SK-N-SH (cell line): ENCODE measurements at regions not wholly inside any gene's neighbourhood (a gene's known extent, or its start where the extent isn't known, plus 50 kb on each side); places are given as distances from the start of the nearest gene placed in this dataset.

Source experiments
- CTCF ChIA-PET: fragments of 300-600, 350-600 bp; formaldehyde crosslinking; extraction: SDS; loops from one replicate; lab custom pipeline; 2021; lab: Yijun Ruan, JAX
- POLR2A ChIA-PET: fragments of 350-600 bp; sonication (Branson Sonifier 250); formaldehyde crosslinking; extraction: SDS; loops from one replicate; lab custom pipeline; 2020; ENCODE audit warnings: antibody characterized with exemption, inconsistent platforms; lab: Yijun Ruan, JAX
- DNase-seq: peaks from one replicate; pipeline ENCODE4 v3.0.0; 2012
- H2AFZ ChIP-seq: fragments of 200-600 bp; sonication (generic); 2 replicates; pipeline ENCODE4 v1.8.1; 2016; ENCODE audit warnings: antibody characterized with exemption, mild to moderate bottlenecking, low read depth
- H3F3A ChIP-seq: fragments of 200-600 bp; sonication (generic); replicated peaks from 2 replicates; pipeline ENCODE3; 2016; ENCODE audit warnings: antibody characterized with exemption, mild to moderate bottlenecking; ENCODE audit not compliant: insufficient read depth
- H3K27ac ChIP-seq, 2 experiments: fragments of 200-500 bp in 1 of 2; fragments of 200-600 bp in 1 of 2; sonication (Bioruptor generic) in 1 of 2; sonication (generic), shearing (Covaris generic) in 1 of 2; 2 replicates each; pipeline versions ENCODE4 v1.5.1 to v1.6.1; 2014 to 2016; ENCODE audit warnings: low read depth in 2 of 2, inconsistent platforms in 1 of 2, low read length in 1 of 2, mild to moderate bottlenecking in 1 of 2, mixed read lengths in 1 of 2
- H3K27me3 ChIP-seq: fragments of 200-600 bp; sonication (generic), shearing (Covaris generic); 2 replicates; pipeline ENCODE4 v1.6.1; 2016; ENCODE audit warnings: mixed run types; ENCODE audit not compliant: insufficient read depth
- H3K36me3 ChIP-seq, 2 experiments: fragments of 200-500 bp in 1 of 2; fragments of 200-600 bp in 1 of 2; sonication (Bioruptor generic) in 1 of 2; sonication (generic) in 1 of 2; replicated peaks in 1 of 2; 2 replicates each; pipeline versions ENCODE3 to v1.5.1; 2014 to 2016; ENCODE audit warnings: low read length in 1 of 2, mild to moderate bottlenecking in 1 of 2; ENCODE audit not compliant: insufficient read depth in 2 of 2, control insufficient read depth in 1 of 2
- H3K4me1 ChIP-seq, 2 experiments: fragments of 200-500 bp in 1 of 2; fragments of 200-600 bp in 1 of 2; sonication (Bioruptor generic) in 1 of 2; sonication (generic), shearing (Covaris generic) in 1 of 2; 2 replicates each; pipeline versions ENCODE4 v1.5.1 to v1.6.1; 2014 to 2016; ENCODE audit warnings: low read depth in 1 of 2, low read length in 1 of 2, mixed run types in 1 of 2; ENCODE audit not compliant: insufficient read depth in 2 of 2, control insufficient read depth in 1 of 2
- H3K4me2 ChIP-seq: fragments of 200-600 bp; sonication (generic), shearing (Covaris generic); 2 replicates; pipeline ENCODE4 v1.6.1; 2017; ENCODE audit warnings: mixed run types
- H3K4me3 ChIP-seq, 2 experiments: fragments of 200-500 bp in 1 of 2; fragments of 200-600 bp in 1 of 2; sonication (Bioruptor generic) in 1 of 2; sonication (generic), shearing (Covaris generic) in 1 of 2; 2 replicates each; pipeline versions ENCODE4 v1.5.1 to v1.8.1; 2014 to 2016; ENCODE audit warnings: low read depth in 2 of 2, inconsistent platforms in 1 of 2, low read length in 1 of 2, mild to moderate bottlenecking in 1 of 2, mixed read lengths in 1 of 2, moderate library complexity in 1 of 2
- H3K79me2 ChIP-seq: fragments of 200-600 bp; sonication (generic); 2 replicates; pipeline ENCODE4 v1.8.1; 2017; ENCODE audit warnings: mild to moderate bottlenecking; ENCODE audit not compliant: insufficient read depth
- H3K9ac ChIP-seq: fragments of 200-600 bp; sonication (generic); 2 replicates; pipeline ENCODE4 v1.6.1; 2017; ENCODE audit warnings: mixed run types
- H3K9me2 ChIP-seq: fragments of 200-600 bp; sonication (generic); 2 replicates; pipeline ENCODE4 v1.6.1; 2017; ENCODE audit warnings: mixed run types
- H3K9me3 ChIP-seq: fragments of 200-600 bp; sonication (generic); 2 replicates; pipeline ENCODE4 v1.6.1; 2017; ENCODE audit warnings: mixed run types, mild to moderate bottlenecking, moderate library complexity
- H4K20me1 ChIP-seq: fragments of 200-600 bp; sonication (generic); 2 replicates; pipeline ENCODE4 v1.6.1; 2017; ENCODE audit warnings: mild to moderate bottlenecking, mixed run types; ENCODE audit not compliant: insufficient read depth
- EP300 ChIP-seq, 2 experiments: IDR thresholded peaks; 2 replicates each; pipeline versions ENCODE4 v1.4.0 to v1.6.1; 2012; ENCODE audit warnings: borderline replicate concordance in 1 of 2, low read depth in 1 of 2, low read length in 1 of 2
- EZH2phosphoT487 ChIP-seq: fragments of 200-600 bp; sonication (generic); IDR thresholded peaks from 2 replicates; pipeline ENCODE4 v1.6.1; 2017; ENCODE audit warnings: low read depth, mixed run types, mild to moderate bottlenecking, antibody characterized with exemption, moderate library complexity, borderline replicate concordance
- FOXJ3 ChIP-seq: sonication (generic); formaldehyde crosslinking; IDR thresholded peaks from 2 replicates; pipeline ENCODE4 v1.5.1; 2020; ENCODE audit warnings: mild to moderate bottlenecking, missing genetic modification reagents
- FOXM1 ChIP-seq: IDR thresholded peaks from 2 replicates; pipeline ENCODE4 v1.4.0; 2012; ENCODE audit warnings: low read depth, mild to moderate bottlenecking
- IRF3 ChIP-seq: fragments of 150-350 bp; IDR thresholded peaks from 2 replicates; pipeline ENCODE4 v1.6.1; 2016; ENCODE audit warnings: mild to moderate bottlenecking, low read depth, low read length
- JUND ChIP-seq: IDR thresholded peaks from 2 replicates; pipeline ENCODE4 v1.4.0; 2012
- NRF1 ChIP-seq: IDR thresholded peaks from 2 replicates; pipeline ENCODE4 v1.6.1; 2012; ENCODE audit warnings: low read depth, mild to moderate bottlenecking, low read length
- WGBS: methylation state at CpG from one replicate; pipeline ENCODE4 v1.1.6; 2017; ENCODE audit warnings: low lambda C conversion rate; 5-methylcytosine and 5-hydroxymethylcytosine counted together
- TF ChIP-seq, protein P1 (sequence below): IDR thresholded peaks from 2 replicates; pipeline ENCODE4; 2012
- TF ChIP-seq, protein P2 (sequence below): IDR thresholded peaks from 2 replicates; pipeline ENCODE4 v1.4.0; 2012; ENCODE audit warnings: low read depth, borderline replicate concordance
- TF ChIP-seq, protein P3 (sequence below): IDR thresholded peaks from 2 replicates; pipeline ENCODE4 v1.6.1; 2012; ENCODE audit warnings: mild to moderate bottlenecking, low read depth, low read length, moderate library complexity

GRCh38 chr22:49209452-49210195 lies 618.0 kb downstream of the BRD1 start (continued):
- TF ChIP-seq IRF3 = no peak
- no peak for TF ChIP-seq EZH2phosphoT487
- TF ChIP-seq, protein P1, sequence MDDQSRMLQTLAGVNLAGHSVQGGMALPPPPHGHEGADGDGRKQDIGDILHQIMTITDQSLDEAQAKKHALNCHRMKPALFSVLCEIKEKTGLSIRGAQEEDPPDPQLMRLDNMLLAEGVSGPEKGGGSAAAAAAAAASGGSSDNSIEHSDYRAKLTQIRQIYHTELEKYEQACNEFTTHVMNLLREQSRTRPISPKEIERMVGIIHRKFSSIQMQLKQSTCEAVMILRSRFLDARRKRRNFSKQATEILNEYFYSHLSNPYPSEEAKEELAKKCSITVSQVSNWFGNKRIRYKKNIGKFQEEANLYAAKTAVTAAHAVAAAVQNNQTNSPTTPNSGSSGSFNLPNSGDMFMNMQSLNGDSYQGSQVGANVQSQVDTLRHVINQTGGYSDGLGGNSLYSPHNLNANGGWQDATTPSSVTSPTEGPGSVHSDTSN = no peak

DNA sequence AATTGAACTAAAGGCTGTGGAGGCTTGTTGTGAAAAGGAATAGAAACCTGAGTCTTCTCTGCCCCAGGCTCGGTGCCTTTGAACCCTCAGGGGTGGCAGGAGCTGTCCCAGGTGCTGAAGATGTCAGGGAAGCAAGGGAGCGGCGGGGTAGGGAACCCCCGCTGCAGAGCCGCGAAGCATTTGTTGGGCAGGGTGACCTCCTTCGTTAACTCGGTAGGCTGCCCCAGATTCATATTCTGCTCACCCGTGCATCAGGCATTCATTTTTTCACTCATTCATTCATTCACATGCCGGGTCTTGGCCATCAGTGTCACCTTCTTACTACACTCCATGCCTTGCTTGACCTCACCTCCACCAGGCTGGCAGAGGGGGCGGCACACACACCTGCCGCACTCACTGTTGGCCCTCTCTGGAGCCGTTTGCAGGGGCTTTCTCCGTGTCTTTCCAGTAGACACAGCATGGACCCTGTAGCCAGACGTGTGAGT lies 618.9 kb downstream of the BRD1 start:
- Histone ChIP-seq H3K4me2 (no peak overlapping the region), H3K27me3 (no peaks in the 10 kb centered on the region; the same call in 1 of the 2 replicates), H3K36me3 (no peaks in the 10 kb centered on the region), H3K4me3 (no peak overlapping the region), H4K20me1 (no peaks in the 10 kb centered on the region), H3K4me1 (peaks cover 0 to 7% of the 10 kb centered on the region in 2 experiments; a peak in 1 of 4 replicates), H3K27ac (no peak overlapping the region), H3K79me2 (no peaks in the 10 kb centered on the region), H3F3A (no peaks in the 10 kb centered on the region), H3K9me2 (no peaks in the 10 kb centered on the region), H3K9ac (no peak overlapping the region), H3K9me3 (no peaks in the 10 kb centered on the region), H2AFZ (no peak overlapping the region)
- no peak for TF ChIP-seq EP300 (IDR thresholded peaks at IDR 0.05; ENCODE audit: borderline replicate concordance in 1 of 2, low read depth in 1 of 2, low read length in 1 of 2)
- no peak for TF ChIP-seq EZH2phosphoT487
- TF ChIP-seq NRF1 = no peak
- TF ChIP-seq, protein P2, sequence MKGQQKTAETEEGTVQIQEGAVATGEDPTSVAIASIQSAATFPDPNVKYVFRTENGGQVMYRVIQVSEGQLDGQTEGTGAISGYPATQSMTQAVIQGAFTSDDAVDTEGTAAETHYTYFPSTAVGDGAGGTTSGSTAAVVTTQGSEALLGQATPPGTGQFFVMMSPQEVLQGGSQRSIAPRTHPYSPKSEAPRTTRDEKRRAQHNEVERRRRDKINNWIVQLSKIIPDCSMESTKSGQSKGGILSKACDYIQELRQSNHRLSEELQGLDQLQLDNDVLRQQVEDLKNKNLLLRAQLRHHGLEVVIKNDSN = no peak
- TF ChIP-seq, protein P3, sequence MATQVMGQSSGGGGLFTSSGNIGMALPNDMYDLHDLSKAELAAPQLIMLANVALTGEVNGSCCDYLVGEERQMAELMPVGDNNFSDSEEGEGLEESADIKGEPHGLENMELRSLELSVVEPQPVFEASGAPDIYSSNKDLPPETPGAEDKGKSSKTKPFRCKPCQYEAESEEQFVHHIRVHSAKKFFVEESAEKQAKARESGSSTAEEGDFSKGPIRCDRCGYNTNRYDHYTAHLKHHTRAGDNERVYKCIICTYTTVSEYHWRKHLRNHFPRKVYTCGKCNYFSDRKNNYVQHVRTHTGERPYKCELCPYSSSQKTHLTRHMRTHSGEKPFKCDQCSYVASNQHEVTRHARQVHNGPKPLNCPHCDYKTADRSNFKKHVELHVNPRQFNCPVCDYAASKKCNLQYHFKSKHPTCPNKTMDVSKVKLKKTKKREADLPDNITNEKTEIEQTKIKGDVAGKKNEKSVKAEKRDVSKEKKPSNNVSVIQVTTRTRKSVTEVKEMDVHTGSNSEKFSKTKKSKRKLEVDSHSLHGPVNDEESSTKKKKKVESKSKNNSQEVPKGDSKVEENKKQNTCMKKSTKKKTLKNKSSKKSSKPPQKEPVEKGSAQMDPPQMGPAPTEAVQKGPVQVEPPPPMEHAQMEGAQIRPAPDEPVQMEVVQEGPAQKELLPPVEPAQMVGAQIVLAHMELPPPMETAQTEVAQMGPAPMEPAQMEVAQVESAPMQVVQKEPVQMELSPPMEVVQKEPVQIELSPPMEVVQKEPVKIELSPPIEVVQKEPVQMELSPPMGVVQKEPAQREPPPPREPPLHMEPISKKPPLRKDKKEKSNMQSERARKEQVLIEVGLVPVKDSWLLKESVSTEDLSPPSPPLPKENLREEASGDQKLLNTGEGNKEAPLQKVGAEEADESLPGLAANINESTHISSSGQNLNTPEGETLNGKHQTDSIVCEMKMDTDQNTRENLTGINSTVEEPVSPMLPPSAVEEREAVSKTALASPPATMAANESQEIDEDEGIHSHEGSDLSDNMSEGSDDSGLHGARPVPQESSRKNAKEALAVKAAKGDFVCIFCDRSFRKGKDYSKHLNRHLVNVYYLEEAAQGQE = peak; percentile 89
- no peak for TF ChIP-seq JUND
- TF ChIP-seq FOXM1 = no peak
- no peak for TF ChIP-seq FOXJ3 (CRISPR knock-in tag)
- WGBS = 23% methylated on average over 15 of the region's 15 CpGs
- ChIA-PET CTCF (no interaction called here), POLR2A (no interaction called here)
- DNase-seq = no peak
